Thoracic aorta (tissue), 2 donors: ENCODE measurements at regions not wholly inside any gene's neighbourhood (a gene's known extent, or its start where the extent isn't known, plus 50 kb on each side); places are given as distances from the start of the nearest gene placed in this dataset.

Source experiments
- ATAC-seq: fragments of 150-250 bp; one replicate; pipeline ENCODE4 v1.8.0; 2017; ENCODE audit warnings: low read depth; ENCODE audit not compliant: insufficient number of reproducible peaks, low FRiP score
- DNase-seq: peaks from one replicate; pipeline ENCODE4 v3.0.0-alpha.2; 2020; ENCODE audit warnings: low spot score
- H3K27ac ChIP-seq, 2 donors: fragments of 200-600 bp; sonication (generic); 1 replicate in 1 of 2; 2 replicates in 1 of 2; pipeline ENCODE4 v1.5.1; 2016; ENCODE audit warnings: mild to moderate bottlenecking in 2 of 2, moderate library complexity in 2 of 2
- H3K27me3 ChIP-seq: fragments of 200-600 bp; sonication (generic); replicated peaks from 2 replicates; pipeline ENCODE4 v1.6.0; 2016; ENCODE audit warnings: mild to moderate bottlenecking; ENCODE audit not compliant: insufficient read depth
- H3K36me3 ChIP-seq: fragments of 200-600 bp; sonication (generic); one replicate; pipeline ENCODE4 v1.5.1; 2016
- H3K4me1 ChIP-seq, 2 donors: fragments of 200-600 bp; sonication (generic); 1 replicate in 1 of 2; 2 replicates in 1 of 2; pipeline versions ENCODE4 v1.5.1 to v1.6.0; 2016; ENCODE audit warnings: low read depth in 2 of 2, mild to moderate bottlenecking in 1 of 2; ENCODE audit not compliant: control insufficient read depth in 1 of 2
- H3K4me3 ChIP-seq: fragments of 200-600 bp; sonication (generic); 2 replicates; pipeline ENCODE4 v1.5.1; 2016; ENCODE audit warnings: mild to moderate bottlenecking
- H3K9me3 ChIP-seq: fragments of 200-600 bp; sonication (generic); 2 replicates; pipeline ENCODE4 v1.5.1; 2016
- TF ChIP-seq, protein P1 (sequence below): fragments of 200-600 bp; sonication (generic); IDR thresholded peaks from one replicate; pipeline ENCODE4 v1.5.1; 2019; ENCODE audit warnings: antibody characterized with exemption

DNA sequence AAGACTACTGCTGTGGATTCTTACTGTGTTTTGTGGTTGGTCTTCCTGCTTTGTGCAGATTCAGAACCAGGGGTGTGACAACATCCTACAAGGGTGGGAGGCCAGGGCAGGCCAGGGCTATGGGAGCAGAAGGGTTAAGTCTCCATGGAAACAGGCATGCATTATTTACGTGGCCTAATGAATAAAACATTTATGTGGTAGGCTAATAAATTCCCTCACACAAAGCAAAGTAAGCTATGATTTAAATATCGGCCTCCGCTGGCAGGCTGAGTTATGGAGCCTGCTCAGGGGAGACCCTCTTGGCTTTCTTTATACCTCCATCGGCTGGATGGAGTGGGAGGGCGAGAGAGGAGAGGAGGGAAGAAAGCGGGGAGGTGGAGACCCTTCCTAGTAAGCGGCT lies 230.3 kb upstream of the MVB12B start:
- no peaks in the 10 kb centered on the region for H3K4me1 ChIP-seq
- TF ChIP-seq, protein P1, sequence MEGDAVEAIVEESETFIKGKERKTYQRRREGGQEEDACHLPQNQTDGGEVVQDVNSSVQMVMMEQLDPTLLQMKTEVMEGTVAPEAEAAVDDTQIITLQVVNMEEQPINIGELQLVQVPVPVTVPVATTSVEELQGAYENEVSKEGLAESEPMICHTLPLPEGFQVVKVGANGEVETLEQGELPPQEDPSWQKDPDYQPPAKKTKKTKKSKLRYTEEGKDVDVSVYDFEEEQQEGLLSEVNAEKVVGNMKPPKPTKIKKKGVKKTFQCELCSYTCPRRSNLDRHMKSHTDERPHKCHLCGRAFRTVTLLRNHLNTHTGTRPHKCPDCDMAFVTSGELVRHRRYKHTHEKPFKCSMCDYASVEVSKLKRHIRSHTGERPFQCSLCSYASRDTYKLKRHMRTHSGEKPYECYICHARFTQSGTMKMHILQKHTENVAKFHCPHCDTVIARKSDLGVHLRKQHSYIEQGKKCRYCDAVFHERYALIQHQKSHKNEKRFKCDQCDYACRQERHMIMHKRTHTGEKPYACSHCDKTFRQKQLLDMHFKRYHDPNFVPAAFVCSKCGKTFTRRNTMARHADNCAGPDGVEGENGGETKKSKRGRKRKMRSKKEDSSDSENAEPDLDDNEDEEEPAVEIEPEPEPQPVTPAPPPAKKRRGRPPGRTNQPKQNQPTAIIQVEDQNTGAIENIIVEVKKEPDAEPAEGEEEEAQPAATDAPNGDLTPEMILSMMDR, result no peak
- no peaks in the 10 kb centered on the region for H3K9me3 ChIP-seq
- no peak for ATAC-seq
- no peak overlapping the region for H3K27ac ChIP-seq
- no peaks in the 10 kb centered on the region for H3K27me3 ChIP-seq
- no peak for DNase-seq
- H3K4me3 ChIP-seq, result no peak overlapping the region
- no peaks in the 10 kb centered on the region for H3K36me3 ChIP-seq

DNA sequence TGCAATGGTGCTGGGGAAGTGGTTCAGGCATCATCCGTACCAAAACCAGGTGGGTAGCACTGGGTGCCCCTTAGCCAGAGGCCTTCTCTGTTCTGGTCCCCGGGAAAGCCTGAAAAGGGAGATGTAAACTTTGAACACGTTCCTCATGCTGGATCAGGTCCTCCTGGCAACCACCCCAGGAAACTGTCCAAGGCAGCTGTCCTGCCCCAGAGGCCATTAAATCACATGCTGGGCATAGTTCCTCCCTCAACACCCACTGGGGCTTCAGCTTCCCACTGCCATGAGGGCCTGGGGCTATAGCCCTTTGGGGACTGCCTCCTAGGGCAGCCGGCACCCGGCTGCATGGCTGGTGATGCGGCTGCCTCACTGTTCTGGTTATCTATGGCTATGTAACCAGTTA lies 228.9 kb upstream of the MVB12B start:
- Histone ChIP-seq H3K4me3 (no peak overlapping the region), H3K36me3 (no peaks in the 10 kb centered on the region), H3K9me3 (no peaks in the 10 kb centered on the region), H3K27me3 (no peaks in the 10 kb centered on the region), H3K27ac (no peak overlapping the region), H3K4me1 (no peaks in the 10 kb centered on the region)
- ATAC-seq (no peak), DNase-seq (no peak)
- TF ChIP-seq, protein P1, result no peak

DNA sequence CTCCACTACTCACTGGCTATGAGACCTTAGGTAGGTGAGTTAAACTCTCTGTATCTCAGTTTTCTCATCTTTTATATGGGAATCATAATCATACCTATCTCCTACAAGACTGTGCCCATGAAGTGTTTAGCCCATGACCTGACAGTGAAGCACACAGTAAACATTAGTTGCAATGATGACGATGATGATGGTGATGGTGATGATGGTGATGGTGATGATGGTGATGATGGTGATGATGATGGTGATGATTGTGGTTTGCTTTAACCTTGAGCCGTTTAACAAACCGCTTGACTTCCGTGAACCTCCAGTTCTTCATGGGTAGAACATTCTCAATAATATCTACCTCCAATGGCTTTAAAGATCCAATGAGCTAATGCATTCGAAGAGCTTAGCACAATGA lies 220.2 kb upstream of the MVB12B start:
- Histone ChIP-seq H3K4me1 (no peaks in the 10 kb centered on the region), H3K9me3 (no peaks in the 10 kb centered on the region), H3K27me3 (no peaks in the 10 kb centered on the region), H3K4me3 (no peak overlapping the region), H3K36me3 (no peaks in the 10 kb centered on the region), H3K27ac (no peak overlapping the region)
- no peak for DNase-seq
- TF ChIP-seq, protein P1, result no peak
- no peak for ATAC-seq

DNA sequence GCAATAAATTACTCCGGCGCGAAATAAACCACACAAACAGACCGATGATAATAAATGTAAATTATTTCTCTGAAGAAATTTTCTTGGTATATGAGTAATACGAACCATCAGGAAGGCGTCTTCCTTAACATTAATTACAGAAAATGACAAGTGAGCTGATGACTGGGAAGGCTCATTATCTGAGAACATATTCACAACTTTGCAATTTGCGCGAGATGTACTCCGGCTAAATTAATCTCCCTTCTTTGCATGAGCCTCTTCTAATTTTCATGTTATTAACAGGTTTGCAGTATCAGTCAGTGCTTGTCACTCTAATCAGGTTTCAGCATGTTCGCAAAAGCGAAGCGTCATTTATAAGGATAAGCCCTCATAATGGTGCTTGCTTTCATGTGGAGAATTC lies 218.9 kb upstream of the MVB12B start:
- H3K36me3 ChIP-seq, result no peaks in the 10 kb centered on the region
- DNase-seq (no peak), ATAC-seq (no peak)
- TF ChIP-seq, protein P1, result no peak
- H3K4me1 ChIP-seq, result no peaks in the 10 kb centered on the region
- H3K27ac ChIP-seq, result no peak overlapping the region
- H3K4me3 ChIP-seq, result no peak overlapping the region
- H3K9me3 ChIP-seq, result no peaks in the 10 kb centered on the region
- no peaks in the 10 kb centered on the region for H3K27me3 ChIP-seq

DNA sequence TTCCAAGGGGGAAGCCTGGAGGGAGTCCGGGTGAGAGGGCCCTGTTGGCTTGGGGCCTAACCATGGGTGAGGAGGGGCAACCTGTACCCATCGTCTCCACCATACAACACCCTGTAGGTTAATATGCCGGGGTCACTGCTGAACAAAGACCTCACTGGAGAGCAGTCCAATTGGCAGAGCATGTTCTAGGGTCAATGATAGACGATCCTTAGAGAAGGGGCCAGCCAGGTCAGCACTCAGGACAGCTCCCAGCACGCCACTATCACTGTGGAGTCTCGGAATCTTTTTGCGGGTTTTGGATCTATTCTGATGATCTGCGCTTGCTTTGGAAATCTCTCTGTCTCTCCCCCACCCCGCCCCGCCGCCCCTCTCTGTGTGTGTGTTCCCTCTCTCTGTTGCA lies 218.4 kb upstream of the MVB12B start:
- H3K27ac ChIP-seq, result no peak overlapping the region
- no peaks in the 10 kb centered on the region for H3K36me3 ChIP-seq
- no peaks in the 10 kb centered on the region for H3K27me3 ChIP-seq
- no peaks in the 10 kb centered on the region for H3K9me3 ChIP-seq
- ATAC-seq (no peak), DNase-seq (no peak)
- no peaks in the 10 kb centered on the region for H3K4me1 ChIP-seq
- H3K4me3 ChIP-seq, result no peak overlapping the region
- TF ChIP-seq, protein P1, result no peak
